NCI-H1694 treated with DMSO at 0.1 percent for 48 hours (cell line): ENCODE measurements at regions not wholly inside any gene's neighbourhood (a gene's known extent, or its start where the extent isn't known, plus 50 kb on each side); places are given as distances from the start of the nearest gene placed in this dataset.
"Not testable (repeated sequence)": the region's sequence is repeated elsewhere in the genome, so short reads cannot be mapped to it uniquely, and the experiment has no call there.

Source experiments
- DNase-seq: peaks from one replicate; lab custom pipeline; 2025; lab: John Stamatoyannopoulos, UW

DNA sequence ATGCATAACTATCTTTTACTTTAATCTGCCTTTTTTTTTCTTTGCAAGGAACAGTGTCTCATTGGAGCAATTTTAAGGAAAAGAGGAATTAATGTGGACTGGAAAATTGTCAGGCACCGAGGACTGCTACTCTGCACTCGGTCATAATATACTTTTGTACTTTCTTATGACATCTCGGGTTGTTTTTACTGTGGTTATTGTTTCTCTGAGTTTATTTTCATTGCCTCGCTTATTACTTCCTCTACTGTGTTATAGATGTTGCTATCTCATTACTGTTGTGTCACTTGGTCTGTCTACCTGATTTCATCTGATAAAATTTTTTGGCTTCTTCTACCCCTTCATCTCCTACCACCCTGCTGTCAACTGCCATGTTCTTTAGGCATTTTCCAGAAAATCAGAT lies 213.5 kb upstream of the POU1F1 start:
- DNase-seq = no peak

DNA sequence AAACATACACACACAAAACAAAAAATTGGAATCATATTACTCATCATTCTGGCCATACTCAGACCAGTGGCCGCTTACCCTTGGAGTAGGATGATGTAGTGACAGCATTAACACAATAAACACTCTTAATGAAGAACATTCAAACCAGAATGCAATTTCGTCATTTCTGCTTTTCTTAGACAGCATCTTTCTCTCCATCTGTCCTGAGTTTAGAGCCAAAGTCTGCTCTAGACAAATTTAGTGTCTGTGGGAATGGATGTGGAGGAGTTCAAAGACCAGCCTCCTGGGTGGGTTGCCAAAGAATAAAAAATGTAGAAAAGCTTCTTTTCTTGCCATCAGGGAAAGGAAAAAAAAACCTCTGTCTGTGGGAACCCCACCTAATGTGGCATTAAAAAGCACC lies 212.4 kb upstream of the POU1F1 start:
- DNase-seq = no peak

- not testable (repeated sequence) for DNase-seq
Measured at GRCh38 chr3:87486635-87487034, 210.3 kb upstream of the POU1F1 start.

DNA sequence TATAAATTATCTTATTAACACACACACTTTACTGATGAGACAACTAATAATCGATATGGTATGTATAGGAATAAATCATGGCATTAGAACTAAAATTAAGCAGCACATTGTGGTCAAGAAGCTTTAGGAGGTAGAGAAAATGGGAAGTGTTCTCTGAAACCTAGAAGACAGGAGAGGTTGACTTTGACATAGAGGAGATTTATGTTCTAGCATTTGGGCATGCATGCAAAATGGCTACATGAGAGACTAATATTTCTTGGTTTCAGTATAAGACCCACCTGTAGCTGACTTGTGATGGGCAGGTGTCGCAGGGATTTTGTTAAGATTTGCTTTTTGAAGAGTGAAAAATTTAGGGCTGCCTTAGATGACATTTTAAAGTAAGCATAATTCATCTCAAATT lies 209.7 kb upstream of the POU1F1 start:
- no peak for DNase-seq

GRCh38 chr3:87478716-87479115 lies 202.3 kb upstream of the POU1F1 start:
- DNase-seq = no peak

DNA sequence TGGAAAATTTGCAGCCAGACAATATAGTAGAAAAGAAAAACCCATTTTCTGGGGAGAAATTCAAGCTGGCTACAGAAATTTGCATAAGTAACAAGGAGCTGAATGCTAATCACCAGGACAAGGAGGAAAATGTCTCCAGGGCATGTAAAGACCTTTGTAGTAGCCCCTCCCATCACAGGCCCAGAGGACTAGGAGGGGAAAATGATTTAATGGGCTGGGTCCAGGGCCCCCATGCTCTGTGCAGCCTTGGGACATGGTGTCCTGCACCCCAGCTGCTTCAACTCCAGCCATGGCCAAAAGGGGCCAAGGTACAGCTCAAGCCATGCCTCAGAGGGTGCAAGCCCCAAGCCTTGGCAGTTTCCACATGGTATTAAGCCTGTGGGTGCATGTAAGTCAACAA lies 197.6 kb upstream of the POU1F1 start:
- no peak for DNase-seq

- DNase-seq = no peak
Measured at GRCh38 chr3:87468938-87469337, 192.6 kb upstream of the POU1F1 start.

DNA sequence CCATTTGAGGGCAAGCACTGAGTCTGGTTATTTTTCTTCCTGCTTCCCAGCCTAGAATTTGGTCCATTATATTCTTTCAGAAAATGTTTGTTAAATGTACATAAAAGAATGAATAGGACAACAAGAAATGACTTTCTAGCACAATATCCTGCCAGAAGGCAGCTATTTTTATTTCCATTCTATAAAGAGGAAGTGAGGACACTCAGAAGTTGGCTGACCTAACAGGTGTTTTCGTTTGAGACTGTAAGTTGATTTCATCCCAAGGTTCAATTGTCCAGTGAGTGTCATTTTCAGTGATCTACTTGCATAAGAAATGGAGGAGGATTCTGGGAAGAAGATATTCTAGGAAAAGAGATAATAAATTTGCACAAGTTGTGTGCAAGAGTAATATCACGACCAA lies 191.9 kb upstream of the POU1F1 start:
- no peak for DNase-seq

- no peak for DNase-seq
Measured at GRCh38 chr3:87462228-87462627, 185.8 kb upstream of the POU1F1 start.

DNA sequence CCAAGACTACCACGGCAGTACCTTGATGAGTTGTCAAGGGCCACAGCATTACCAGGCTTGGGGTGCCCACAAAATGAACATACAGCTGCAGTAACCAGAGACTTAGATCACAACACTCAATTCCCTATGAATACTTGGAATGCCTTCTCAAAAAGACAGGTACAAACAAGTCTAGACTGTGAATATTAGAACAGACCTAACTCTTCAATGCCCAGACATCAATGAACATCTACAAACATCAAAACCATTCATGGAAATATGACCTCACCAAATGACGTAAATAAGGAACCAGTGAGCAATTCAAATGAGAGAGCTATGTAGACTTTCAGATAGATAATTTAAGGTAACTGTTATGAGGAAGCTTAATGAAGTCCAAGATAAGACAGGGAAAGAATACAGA lies 185.1 kb upstream of the POU1F1 start:
- DNase-seq = no peak

DNA sequence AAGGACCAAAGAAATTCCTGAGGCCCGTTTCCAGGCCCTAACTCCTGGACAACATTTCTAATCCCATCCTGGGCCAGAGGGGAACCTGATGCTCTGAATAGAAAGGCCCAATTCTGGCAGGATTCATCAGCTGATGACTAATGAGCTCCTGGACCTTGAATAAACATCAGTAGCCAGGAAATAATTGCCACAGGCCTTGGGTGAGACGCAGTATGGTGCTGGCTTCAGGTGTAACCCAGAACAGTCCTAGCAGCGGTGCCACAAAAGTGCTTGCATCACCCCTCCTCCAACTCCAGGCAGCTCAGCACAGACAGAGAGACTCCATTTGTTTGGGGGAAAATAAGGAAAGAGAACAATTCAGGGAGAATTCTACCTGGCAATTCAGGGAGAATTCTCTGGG lies 184.7 kb upstream of the POU1F1 start:
- DNase-seq = no peak

DNA sequence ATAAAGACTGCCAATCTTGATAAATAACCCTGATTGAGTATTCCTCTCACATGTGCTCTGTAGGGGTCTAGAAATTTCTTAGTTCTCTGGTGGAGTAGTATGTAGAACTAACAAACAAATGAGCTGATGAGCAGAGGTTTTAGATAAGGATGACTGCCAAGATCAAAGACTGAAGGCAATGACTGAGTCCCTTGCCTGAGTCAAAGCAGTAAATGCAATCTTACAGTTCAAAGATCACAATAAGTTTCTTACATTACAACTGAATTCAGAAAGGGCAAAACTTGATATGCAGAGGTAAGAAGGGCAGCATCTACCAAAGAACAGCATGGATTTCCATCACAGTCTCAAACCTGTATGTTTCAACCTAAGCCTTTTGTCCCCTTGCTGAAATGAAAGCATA lies 172.2 kb upstream of the POU1F1 start:
- DNase-seq = no peak

DNA sequence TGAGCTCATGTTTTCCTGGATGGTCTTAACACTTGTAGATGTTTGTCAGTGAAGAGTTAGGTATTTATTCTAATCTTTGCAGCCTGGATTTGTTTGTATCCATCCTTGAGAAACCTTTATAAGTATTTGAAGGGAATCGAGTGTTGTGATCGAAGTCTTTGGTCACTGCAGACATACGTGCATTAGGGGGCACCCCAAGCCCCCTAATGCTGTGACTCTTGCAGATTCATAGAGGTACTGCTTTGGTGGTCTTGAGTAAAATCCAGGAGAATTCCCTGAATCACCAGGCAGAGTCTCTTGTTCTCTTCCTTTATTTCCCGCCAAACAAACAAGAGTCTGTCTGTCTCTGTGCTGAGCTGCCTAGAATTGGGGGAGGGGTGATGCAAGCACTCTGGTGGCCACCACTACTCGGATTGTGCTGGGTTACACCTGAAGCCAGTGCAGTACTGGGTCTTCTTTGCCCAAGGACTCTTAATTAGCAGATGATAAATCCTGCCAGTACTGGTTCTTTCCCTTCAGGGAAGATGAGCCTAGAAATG lies 170.5 kb upstream of the POU1F1 start:
- DNase-seq = no peak

GRCh38 chr3:87442470-87442869 lies 166.1 kb upstream of the POU1F1 start:
- no peak for DNase-seq

- no peak for DNase-seq
Measured at GRCh38 chr3:87437765-87438164, 161.4 kb upstream of the POU1F1 start.

DNA sequence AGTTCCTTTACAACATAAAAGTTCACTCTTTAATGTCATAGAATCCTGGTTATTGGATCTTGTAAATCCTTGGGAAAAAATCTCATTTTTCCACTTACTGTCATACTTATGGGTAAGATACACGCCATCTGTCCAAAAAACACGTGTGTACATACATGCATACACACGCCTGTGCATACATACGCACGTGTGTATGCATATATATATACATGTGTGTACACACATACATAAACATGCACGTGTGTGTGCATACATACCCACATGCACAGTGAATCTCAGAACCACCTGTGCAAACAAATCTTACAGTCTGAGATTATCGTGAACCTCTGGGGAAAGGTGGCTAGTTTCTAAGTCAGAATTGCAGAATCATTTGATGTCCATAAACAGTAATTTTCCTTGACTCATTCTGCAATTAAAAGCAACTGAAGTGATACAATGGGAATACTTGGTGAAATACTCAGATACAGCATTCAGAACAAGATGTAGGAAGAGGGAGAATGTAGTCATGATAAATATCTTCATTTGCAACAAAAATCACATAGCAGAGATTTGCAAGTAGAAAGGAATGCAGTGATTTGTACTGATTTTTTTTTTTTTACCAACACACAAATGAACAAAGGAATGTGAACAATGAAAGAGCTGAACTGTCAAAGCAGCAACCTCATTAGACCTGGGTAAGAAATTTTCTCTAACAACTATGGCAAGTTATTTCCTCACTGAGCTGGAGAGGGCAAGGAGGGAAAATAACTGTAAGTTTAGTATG lies 160.6 kb upstream of the POU1F1 start:
- DNase-seq = no peak

DNA sequence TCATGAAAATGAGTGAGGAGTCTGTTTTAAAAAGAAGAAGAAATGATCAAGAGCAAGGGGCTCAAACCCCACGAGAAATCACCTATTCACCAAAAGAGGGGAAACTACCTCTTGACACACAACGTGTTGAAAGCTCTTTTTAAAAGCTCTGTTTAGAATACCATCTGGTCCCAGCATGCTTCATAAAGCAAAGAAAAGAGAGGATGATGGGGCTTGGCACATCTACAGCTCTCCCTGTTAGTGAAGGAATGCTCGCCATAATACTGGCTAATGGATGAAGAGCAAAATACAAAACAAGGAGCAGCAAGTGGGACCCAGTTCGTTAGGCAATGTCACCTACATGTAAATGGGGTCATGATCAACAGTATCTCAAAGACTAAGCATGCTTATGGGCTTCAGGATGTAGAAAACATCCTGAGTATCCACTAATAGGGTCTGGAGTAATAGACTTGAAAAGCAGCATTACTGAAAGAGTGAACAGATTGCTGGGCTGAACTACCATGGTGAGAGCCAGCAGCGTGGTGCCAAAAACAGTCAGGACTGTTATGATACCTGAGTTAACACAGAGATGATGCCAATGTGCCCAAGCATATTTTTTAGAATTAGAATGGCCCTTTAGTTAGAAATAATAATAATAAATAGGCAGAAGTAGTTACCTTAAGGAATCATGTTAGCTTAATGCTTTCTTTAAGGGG lies 159.7 kb upstream of the POU1F1 start:
- DNase-seq = peak; percentile 70

- not testable (repeated sequence) for DNase-seq
Measured at GRCh38 chr3:87433445-87433844, 157.1 kb upstream of the POU1F1 start.

DNA sequence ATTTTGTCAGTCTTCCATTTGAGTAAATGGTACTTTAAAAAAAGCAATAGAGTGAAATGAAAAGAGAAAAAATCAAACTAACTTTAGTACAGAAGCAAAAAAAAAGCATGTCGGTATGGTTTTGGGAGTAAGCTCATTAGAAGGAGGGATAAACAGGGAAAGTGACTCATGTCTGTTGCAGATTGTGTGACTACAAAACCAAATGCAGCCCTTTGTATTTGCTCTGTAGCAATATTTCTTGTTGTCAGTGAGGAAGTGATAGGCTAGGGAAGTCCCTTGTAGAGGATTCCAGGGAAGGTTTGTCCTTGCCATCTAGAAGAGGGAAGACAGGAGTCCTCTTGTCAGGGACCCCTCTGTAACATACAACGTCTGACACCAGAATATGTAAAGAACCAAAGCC lies 150.5 kb upstream of the POU1F1 start:
- no peak for DNase-seq

GRCh38 chr3:87425056-87425455 lies 148.7 kb upstream of the POU1F1 start:
- DNase-seq = no peak

- DNase-seq = no peak
Measured at GRCh38 chr3:87423336-87423735, 147.0 kb upstream of the POU1F1 start.

GRCh38 chr3:87422333-87422732 lies 145.9 kb upstream of the POU1F1 start:
- no peak for DNase-seq

GRCh38 chr3:87420171-87420570 lies 143.8 kb upstream of the POU1F1 start:
- no peak for DNase-seq

DNA sequence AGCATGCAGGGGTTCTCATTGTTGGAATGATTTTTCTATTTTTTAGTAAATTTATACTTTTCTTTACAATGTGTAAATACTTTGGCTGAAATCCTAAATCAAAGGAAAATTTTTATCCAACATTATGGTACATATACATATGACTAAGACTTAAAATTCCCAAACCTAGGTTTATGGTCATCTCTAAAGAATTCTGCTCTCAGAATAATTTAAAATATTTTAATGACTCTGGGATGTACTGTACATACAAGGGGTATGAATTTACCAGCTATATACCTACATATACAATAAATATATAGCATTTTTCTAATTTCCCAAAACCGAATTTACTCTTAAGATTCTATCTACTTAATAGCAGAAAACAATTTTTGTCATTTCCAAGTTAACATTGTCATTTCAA lies 137.9 kb upstream of the POU1F1 start:
- DNase-seq = no peak
